Activated T-cell treated with anti-CD3 and anti-CD28 coated beads, Interleukin-2, amount 50 U/mL, for 48 hours (primary cell): ENCODE measurements at regions not wholly inside any gene's neighbourhood (a gene's known extent, or its start where the extent isn't known, plus 50 kb on each side); places are given as distances from the start of the nearest gene placed in this dataset.
A peak's percentile ranks its signal among the peaks of the same experiment; 100 is the strongest.

ENCODE experiments used
- DNase-seq, 2 experiments: peaks; one replicate each; pipeline ENCODE4 v3.0.0-alpha.2; 2020

- DNase-seq, result no peak
Measured at GRCh38 chr1:58430421-58431275, 115.9 kb downstream of the OMA1 start.

DNA sequence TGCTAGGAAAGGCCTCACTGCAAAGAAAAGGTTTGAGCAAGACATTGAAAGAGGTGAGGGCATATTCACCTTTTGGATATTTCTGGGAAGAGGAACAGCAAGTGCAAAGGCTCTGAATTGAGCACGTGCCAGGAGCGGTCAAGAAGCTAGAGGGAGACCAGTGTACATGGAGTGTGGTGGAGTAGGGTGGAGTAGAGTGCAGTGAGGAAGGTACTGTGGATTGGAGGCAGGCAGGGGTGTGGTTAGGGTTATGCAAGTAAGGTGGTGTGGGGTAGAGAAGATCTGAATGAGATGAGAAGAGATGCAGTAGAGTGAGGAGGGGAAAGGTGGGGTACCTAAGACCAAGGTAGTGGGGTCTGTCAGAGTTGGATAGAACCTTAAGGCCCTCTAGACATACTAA is 119.6 kb downstream of the OMA1 start:
- DNase-seq, result no peak

DNA sequence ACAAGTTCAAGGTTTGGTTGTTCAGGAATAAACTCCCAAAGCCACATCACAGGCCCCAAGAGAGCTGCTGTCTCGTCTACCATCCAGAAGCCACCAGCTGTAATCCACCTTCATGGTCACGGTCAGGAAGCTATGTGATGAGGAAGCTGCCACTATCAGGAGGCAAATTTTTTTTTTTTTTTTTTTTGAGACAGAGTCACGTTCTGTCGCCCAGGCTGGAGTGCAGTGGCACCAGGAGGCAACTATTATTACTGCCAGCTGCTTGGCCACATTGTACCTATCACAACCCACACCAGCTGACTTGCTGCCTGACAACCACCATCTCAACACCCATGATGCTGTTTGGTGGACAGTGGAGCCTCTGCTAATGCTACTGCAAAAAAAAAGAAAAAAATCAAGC is 124.1 kb downstream of the OMA1 start:
- DNase-seq, result no peak

- DNase-seq, result no peak
Measured at GRCh38 chr1:58418283-58419228, 128.0 kb downstream of the OMA1 start.

GRCh38 chr1:58412071-58412580 is 134.4 kb downstream of the OMA1 start:
- no peak for DNase-seq

DNA sequence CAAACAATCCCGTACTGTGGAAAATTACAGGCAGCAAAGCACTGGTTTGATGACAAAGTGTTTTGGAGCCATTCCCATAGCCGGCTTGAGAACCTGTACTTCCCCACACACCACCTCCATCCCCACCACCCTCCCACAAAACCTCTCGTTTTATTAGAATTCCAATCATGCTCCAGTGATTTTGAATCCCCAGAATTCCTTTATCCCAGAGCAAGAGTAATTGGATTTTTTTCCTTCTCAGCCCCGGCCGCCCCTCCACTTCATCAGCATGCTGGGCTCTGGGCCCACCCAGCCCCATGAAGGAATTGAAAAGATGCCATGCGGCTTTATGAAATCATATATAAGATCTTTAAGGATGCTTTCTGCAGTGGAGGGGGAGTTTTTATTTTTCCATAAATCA is 136.6 kb downstream of the OMA1 start:
- DNase-seq, result no peak

- no peak for DNase-seq
Measured at GRCh38 chr1:58409336-58409735, 137.2 kb downstream of the OMA1 start.

DNA sequence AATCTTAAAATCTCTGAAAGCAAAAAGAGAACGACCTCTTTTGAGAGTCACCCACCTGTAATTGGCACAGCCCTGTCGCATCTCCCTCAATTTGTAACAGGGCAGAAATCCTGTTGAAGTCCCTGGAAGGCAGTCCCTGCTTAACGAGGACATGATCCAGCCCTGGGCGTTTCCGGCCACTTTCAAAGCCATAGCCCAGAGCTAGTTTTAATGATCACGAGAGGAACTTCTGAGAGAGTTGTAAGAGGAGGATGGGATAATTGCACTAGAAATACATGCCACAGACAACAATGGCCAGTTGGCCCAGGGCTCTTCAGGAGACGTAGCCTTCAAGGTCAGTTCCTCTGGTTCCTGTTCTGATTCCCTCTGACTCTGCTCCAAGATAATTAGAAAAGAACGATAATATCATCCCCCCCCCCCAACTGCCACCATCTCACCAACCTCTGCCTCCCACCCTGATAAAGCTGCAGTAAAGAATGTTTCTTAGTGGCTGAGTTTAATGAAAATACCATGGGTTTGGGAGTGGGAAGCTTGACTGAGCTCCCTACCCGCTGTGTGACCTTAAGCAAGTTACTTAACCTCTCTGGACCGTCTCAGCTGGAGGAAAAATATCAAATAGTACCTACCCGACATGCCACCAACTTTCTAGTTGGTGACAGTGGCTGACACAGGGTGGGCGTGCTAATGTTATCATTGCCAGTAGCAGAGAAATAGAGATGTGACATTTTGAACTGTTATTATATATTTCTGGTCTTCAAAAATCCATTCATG is 140.0 kb downstream of the OMA1 start:
- no peak for DNase-seq

DNA sequence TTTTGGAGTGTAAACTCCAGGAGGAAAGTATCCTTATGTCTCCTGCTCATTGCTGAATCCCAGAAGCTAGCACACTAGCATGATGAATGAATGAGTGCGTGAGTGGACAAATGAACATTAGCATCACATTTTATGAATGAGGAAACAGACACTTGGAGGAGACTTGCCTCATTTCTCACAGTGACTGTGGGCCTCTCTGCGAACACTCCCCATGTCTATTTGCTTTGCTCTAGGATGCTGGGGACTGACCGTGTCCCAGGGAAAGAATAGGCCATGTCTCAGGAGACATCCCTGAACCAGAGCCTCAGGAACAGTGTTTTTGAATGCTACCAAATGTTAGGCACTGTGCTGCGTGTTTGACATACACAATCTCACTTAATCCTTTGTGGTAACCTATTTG is 140.9 kb downstream of the OMA1 start:
- DNase-seq, result no peak

GRCh38 chr1:58403894-58404293 is 142.6 kb downstream of the OMA1 start:
- no peak for DNase-seq

- no peak for DNase-seq
Measured at GRCh38 chr1:58402444-58402843, 144.1 kb downstream of the OMA1 start.

DNA sequence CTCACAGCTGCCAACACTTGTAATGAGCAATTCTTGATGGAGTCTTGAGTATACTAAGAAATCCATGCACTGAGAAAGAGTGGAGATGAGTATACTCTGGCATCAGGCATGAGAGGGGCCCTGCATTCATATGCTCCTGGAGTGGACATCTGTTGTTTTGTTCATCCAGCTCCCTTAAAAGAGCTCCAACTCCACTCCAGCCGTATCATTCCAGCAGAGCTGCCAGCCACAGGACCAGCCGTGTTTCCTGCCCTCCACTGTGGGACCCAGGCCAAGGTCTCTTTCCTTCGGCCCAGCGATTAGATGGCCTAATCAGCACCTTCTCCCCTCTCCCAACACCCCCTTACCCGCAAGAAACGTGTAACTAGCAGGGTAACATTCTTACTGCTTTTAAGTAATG is 144.5 kb downstream of the OMA1 start:
- DNase-seq, result no peak

GRCh38 chr1:58399176-58399575 is 147.3 kb downstream of the OMA1 start:
- no peak for DNase-seq

- no peak for DNase-seq
Measured at GRCh38 chr1:58398714-58399113, 147.8 kb downstream of the OMA1 start.

- no peak for DNase-seq
Measured at GRCh38 chr1:58397187-58397820, 149.2 kb downstream of the OMA1 start.

GRCh38 chr1:58396150-58396549 is 150.4 kb downstream of the OMA1 start:
- DNase-seq, result no peak

GRCh38 chr1:58395355-58395754 is 151.2 kb downstream of the OMA1 start:
- no peak for DNase-seq

DNA sequence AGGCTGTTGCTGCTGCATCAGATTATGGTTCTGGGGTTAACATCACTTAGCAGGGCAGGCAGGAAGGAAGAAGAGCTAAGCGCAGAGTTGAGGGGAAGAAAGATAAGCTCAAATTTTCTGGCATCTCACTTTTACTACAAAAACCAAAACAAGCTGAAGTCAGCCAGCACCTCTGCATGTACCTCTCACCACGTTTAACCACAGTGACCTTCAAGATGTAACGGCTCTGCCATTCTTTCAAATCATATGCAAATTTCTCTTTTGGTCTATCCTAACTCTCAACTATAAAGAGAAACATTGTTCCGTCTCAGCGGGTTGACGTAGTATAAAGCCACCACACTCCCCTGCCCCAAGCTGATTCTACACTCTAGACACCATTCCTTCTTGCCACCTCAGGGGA is 154.4 kb downstream of the OMA1 start:
- peak in 1 of 2 experiments; percentile 20 for DNase-seq

- DNase-seq, result no peak
Measured at GRCh38 chr1:58391514-58391913, 155.0 kb downstream of the OMA1 start.

DNA sequence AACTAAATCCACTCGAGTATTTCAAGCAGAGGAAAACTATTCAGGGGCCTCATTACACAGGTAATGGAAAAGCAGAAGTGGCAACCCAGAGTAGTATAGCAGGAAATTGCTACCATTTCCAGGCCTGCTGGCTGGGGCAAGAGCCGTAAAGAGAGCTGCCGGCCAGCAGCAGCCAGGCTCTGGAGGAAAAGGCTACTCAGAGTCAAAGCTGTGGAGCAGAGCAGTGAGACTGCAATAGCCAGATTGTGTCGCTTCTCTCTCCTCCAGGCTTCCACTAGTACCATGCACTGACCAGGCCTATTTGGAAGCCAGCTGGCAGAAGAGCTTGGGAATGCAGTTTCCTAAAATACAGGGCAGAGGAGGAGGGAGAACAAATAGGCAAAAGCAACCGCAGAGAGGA is 155.5 kb downstream of the OMA1 start:
- DNase-seq, result no peak

GRCh38 chr1:58390091-58390490 is 156.4 kb downstream of the OMA1 start:
- DNase-seq, result no peak

GRCh38 chr1:58380345-58380744 is 166.2 kb downstream of the OMA1 start:
- DNase-seq, result no peak
